ENCODE measurements at regions not wholly inside any gene's neighbourhood (a gene's known extent, or its start where the extent isn't known, plus 50 kb on each side); places are given as distances from the start of the nearest gene placed in this dataset.

DNA sequence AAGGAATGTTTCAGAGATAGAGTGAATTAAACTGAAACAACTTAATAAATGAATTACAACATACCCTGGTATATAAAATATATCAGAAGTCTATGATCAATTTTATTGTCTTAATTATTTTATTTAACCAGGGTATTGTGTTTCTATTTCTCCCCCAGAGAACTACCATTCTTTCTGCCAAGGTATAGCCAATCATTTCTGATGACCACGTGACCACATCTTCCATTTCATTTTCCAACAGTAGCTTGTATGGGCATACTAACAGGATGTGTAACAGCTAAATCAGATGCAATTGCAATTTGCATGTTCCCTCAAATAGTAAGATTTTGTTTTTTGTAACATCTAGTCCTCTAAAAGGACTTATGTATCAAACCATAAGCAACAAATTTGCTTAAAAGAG, 123.9 kb upstream of the COL1A2 start:
- no peak for ATAC-seq
- Histone ChIP-seq H3K27me3 (ENCODE audit: control insufficient read depth in 2 of 2, insufficient read depth in 2 of 2, low read length in 2 of 2) (no peaks in the 10 kb centered on the region), H3K4me3 (no peak overlapping the region), H3K9me1 (ENCODE audit: control insufficient read depth, insufficient read depth, low read length) (no peaks in the 10 kb centered on the region), H3K9ac (ENCODE audit: insufficient read depth in 1 of 2, low read depth in 2 of 2, low read length in 2 of 2) (no peak overlapping the region), H3K4me2 (ENCODE audit: insufficient read depth, low read length) (no peak overlapping the region), H3K36me3 (ENCODE audit: control insufficient read depth, insufficient read depth, low read length) (no peaks in the 10 kb centered on the region), H3K9me3 (replicated peaks; ENCODE audit: control insufficient read depth, insufficient read depth, low read depth, low read length) (no peaks in the 10 kb centered on the region), H3K4me1 (replicated peaks in 1 of 2; ENCODE audit: control insufficient read depth in 2 of 2, insufficient read depth in 2 of 2, low read length in 2 of 2) (no peaks in the 10 kb centered on the region), H3K27ac (ENCODE audit: extremely low read depth, low read depth, low read length) (no peak overlapping the region), H3K79me2 (ENCODE audit: control insufficient read depth, insufficient read depth, low read length) (no peaks in the 10 kb centered on the region), H2AFZ (ENCODE audit: low read depth, low read length) (no peak overlapping the region), H4K20me1 (replicated peaks; ENCODE audit: control insufficient read depth, insufficient read depth, low read length) (no peaks in the 10 kb centered on the region)
- ChIA-PET POLR2A (no interaction called here), CTCF (ENCODE audit: low intra/inter-chr PET ratio) (no interaction called here)
- intact Hi-C loops (cut with micrococcal nuclease) = loop anchor here (10.0 kb wide), 1 partner anchor 366 kb away; the partner anchor contains the start of gene GNGT1
- TF ChIP-seq ZNF282 (CRISPR knock-in tag; IDR thresholded peaks at IDR 0.05) (no peak), RAD51 (IDR thresholded peaks at IDR 0.05; ENCODE audit: borderline replicate concordance, low read depth) (peak; percentile 34; the same call in 1 of the 2 replicates), TFE3 (CRISPR knock-in tag; IDR thresholded peaks at IDR 0.05) (peak; percentile 52)
- TF ChIP-seq, protein P1, sequence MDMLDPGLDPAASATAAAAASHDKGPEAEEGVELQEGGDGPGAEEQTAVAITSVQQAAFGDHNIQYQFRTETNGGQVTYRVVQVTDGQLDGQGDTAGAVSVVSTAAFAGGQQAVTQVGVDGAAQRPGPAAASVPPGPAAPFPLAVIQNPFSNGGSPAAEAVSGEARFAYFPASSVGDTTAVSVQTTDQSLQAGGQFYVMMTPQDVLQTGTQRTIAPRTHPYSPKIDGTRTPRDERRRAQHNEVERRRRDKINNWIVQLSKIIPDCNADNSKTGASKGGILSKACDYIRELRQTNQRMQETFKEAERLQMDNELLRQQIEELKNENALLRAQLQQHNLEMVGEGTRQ (CRISPR knock-in tag; IDR thresholded peaks at IDR 0.05) = peak; percentile 17; the same call in 1 of the 2 replicates
- 0% methylated on average over 1 of the region's 1 CpG for WGBS (ENCODE audit: insufficient coverage, low coverage, missing lambda C conversion rate)
- no peak for DNase-seq (ENCODE audit: extremely low read depth in 1 of 4, low spot score in 3 of 4)
- in situ Hi-C loops (cut with MboI) = no loop called here
- no peak for FAIRE-seq
- no TSS peak for BruUV-seq (replicated peaks)
